Subcutaneous abdominal adipose tissue (tissue), 5 donors: ENCODE measurements at regions not wholly inside any gene's neighbourhood (a gene's known extent, or its start where the extent isn't known, plus 50 kb on each side); places are given as distances from the start of the nearest gene placed in this dataset.
"Not testable (repeated sequence)": the region's sequence is repeated elsewhere in the genome, so short reads cannot be mapped to it uniquely, and the experiment has no call there.

ENCODE experiments used
- H3K27ac ChIP-seq: one replicate; pipeline ENCODE4 v1.7.0; 2013; ENCODE audit warnings: low read depth, mild to moderate bottlenecking, inconsistent platforms, low read length, moderate library complexity
- H3K27me3 ChIP-seq, 5 donors: one replicate each; pipeline ENCODE4 v1.7.0; 2013; ENCODE audit warnings: low read length in 5 of 5, inconsistent platforms in 1 of 5; ENCODE audit not compliant: control insufficient read depth in 5 of 5, insufficient read depth in 4 of 5
- H3K36me3 ChIP-seq, 5 donors: one replicate each; pipeline ENCODE4 v1.7.0; 2013; ENCODE audit warnings: low read length in 5 of 5; ENCODE audit not compliant: control insufficient read depth in 5 of 5, insufficient read depth in 5 of 5
- H3K4me1 ChIP-seq, 5 donors: one replicate each; pipeline ENCODE4 v1.7.0; 2013; ENCODE audit warnings: low read length in 5 of 5, mild to moderate bottlenecking in 3 of 5, moderate library complexity in 1 of 5; ENCODE audit not compliant: control insufficient read depth in 5 of 5, insufficient read depth in 5 of 5
- H3K4me3 ChIP-seq, 5 donors: one replicate each; pipeline ENCODE4 v1.7.0; 2013; ENCODE audit warnings: low read length in 5 of 5, low read depth in 1 of 5
- H3K9ac ChIP-seq, 5 donors: one replicate each; pipeline ENCODE4 v1.7.0; 2013; ENCODE audit warnings: low read length in 5 of 5, mild to moderate bottlenecking in 4 of 5, moderate library complexity in 3 of 5
- H3K9me3 ChIP-seq, 5 donors: one replicate each; pipeline ENCODE4 v1.7.0; 2013; ENCODE audit warnings: low read length in 5 of 5; ENCODE audit not compliant: control insufficient read depth in 5 of 5
- donor health status: healthy.
- donor health status: healthy.
- donor health status: healthy.
- donor health status: healthy.
- donor health status: healthy.

GRCh38 chr10:121327727-121328126, 270.5 kb downstream of the FGFR2 start:
- Histone ChIP-seq H3K36me3 (no peaks in the 10 kb centered on the region), H3K27ac (no peak overlapping the region), H3K27me3 (peaks cover 0 to 4% (median 0%) of the 10 kb centered on the region in 5 donors), H3K4me3 (no peak overlapping the region), H3K4me1 (no peaks in the 10 kb centered on the region), H3K9ac (no peak overlapping the region), H3K9me3 (no peaks in the 10 kb centered on the region)

GRCh38 chr10:121329631-121330030, 268.6 kb downstream of the FGFR2 start:
- not testable (repeated sequence) for H3K27ac ChIP-seq, H3K9ac ChIP-seq, H3K36me3 ChIP-seq, H3K4me1 ChIP-seq, H3K27me3 ChIP-seq, H3K9me3 ChIP-seq, H3K4me3 ChIP-seq

- H3K4me1 ChIP-seq = no peaks in the 10 kb centered on the region
- no peak overlapping the region for H3K27ac ChIP-seq
- H3K9me3 ChIP-seq = no peaks in the 10 kb centered on the region
- H3K9ac ChIP-seq = no peak overlapping the region
- H3K4me3 ChIP-seq = no peak overlapping the region
- no peaks in the 10 kb centered on the region for H3K36me3 ChIP-seq
- H3K27me3 ChIP-seq = no peaks in the 10 kb centered on the region
Measured at GRCh38 chr10:121330563-121330962, 267.7 kb downstream of the FGFR2 start.

- Histone ChIP-seq H3K4me1 (no peaks in the 10 kb centered on the region), H3K9me3 (no peaks in the 10 kb centered on the region), H3K27ac (no peak overlapping the region), H3K9ac (no peak overlapping the region), H3K27me3 (no peaks in the 10 kb centered on the region), H3K4me3 (no peak overlapping the region), H3K36me3 (no peaks in the 10 kb centered on the region)
Measured at GRCh38 chr10:121332353-121332752, 265.9 kb downstream of the FGFR2 start.

- no peak overlapping the region for H3K4me3 ChIP-seq
- H3K27ac ChIP-seq = no peak overlapping the region
- no peaks in the 10 kb centered on the region for H3K9me3 ChIP-seq
- no peak overlapping the region for H3K9ac ChIP-seq
- H3K4me1 ChIP-seq = no peaks in the 10 kb centered on the region
- H3K36me3 ChIP-seq = no peaks in the 10 kb centered on the region
- no peaks in the 10 kb centered on the region for H3K27me3 ChIP-seq
Measured at GRCh38 chr10:121332829-121333765, 265.1 kb downstream of the FGFR2 start.

- Histone ChIP-seq H3K4me3 (no peak overlapping the region), H3K9ac (no peak overlapping the region), H3K27ac (no peak overlapping the region), H3K36me3 (no peaks in the 10 kb centered on the region), H3K9me3 (no peaks in the 10 kb centered on the region), H3K27me3 (no peaks in the 10 kb centered on the region), H3K4me1 (no peaks in the 10 kb centered on the region)
Measured at GRCh38 chr10:121335386-121335925, 262.8 kb downstream of the FGFR2 start.

GRCh38 chr10:121337427-121337826, 260.8 kb downstream of the FGFR2 start:
- Histone ChIP-seq H3K36me3 (no peaks in the 10 kb centered on the region), H3K27me3 (no peaks in the 10 kb centered on the region), H3K4me1 (no peaks in the 10 kb centered on the region), H3K4me3 (no peak overlapping the region), H3K9ac (no peak overlapping the region), H3K27ac (no peak overlapping the region), H3K9me3 (no peaks in the 10 kb centered on the region)

- H3K4me1 ChIP-seq = no peaks in the 10 kb centered on the region
- H3K4me3 ChIP-seq = no peak overlapping the region
- no peak overlapping the region for H3K27ac ChIP-seq
- no peaks in the 10 kb centered on the region for H3K36me3 ChIP-seq
- no peak overlapping the region for H3K9ac ChIP-seq
- H3K9me3 ChIP-seq = no peaks in the 10 kb centered on the region
- no peaks in the 10 kb centered on the region for H3K27me3 ChIP-seq
Measured at GRCh38 chr10:121338206-121338980, 259.9 kb downstream of the FGFR2 start.

GRCh38 chr10:121339114-121339513, 259.1 kb downstream of the FGFR2 start:
- H3K4me3 ChIP-seq = no peak overlapping the region
- H3K9ac ChIP-seq = no peak overlapping the region
- H3K27ac ChIP-seq = no peak overlapping the region

GRCh38 chr10:121340271-121340831, 257.9 kb downstream of the FGFR2 start:
- Histone ChIP-seq H3K4me1 (no peaks in the 10 kb centered on the region), H3K27me3 (no peaks in the 10 kb centered on the region)

More at GRCh38 chr10:121339114-121339513, 259.1 kb downstream of the FGFR2 start:
- H3K36me3 ChIP-seq = no peaks in the 10 kb centered on the region
- H3K27me3 ChIP-seq = no peaks in the 10 kb centered on the region
- H3K9me3 ChIP-seq = no peaks in the 10 kb centered on the region
- H3K4me1 ChIP-seq = no peaks in the 10 kb centered on the region

More at GRCh38 chr10:121340271-121340831, 257.9 kb downstream of the FGFR2 start:
- Histone ChIP-seq H3K27ac (no peak overlapping the region), H3K9me3 (no peaks in the 10 kb centered on the region), H3K36me3 (no peaks in the 10 kb centered on the region), H3K4me3 (no peak overlapping the region), H3K9ac (no peak overlapping the region)
